ENCODE measurements at regions not wholly inside any gene's neighbourhood (a gene's known extent, or its start where the extent isn't known, plus 50 kb on each side); places are given as distances from the start of the nearest gene placed in this dataset.

GRCh38 chr6:4426968-4427367, 291.6 kb upstream of the ECI2 start:
- peak; percentile 84 for ATAC-seq
- no peak overlapping the region for H3K27ac Mint-ChIP-seq

More at GRCh38 chr6:4426968-4427367, 291.6 kb upstream of the ECI2 start:
- Mint-ChIP-seq H3K4me3 (no peak overlapping the region), H3K4me1 (peaks cover 9% of the 10 kb centered on the region; the same call in 2 of the 3 replicates), H3K27me3 (ENCODE audit: insufficient read depth, low read depth, poor library complexity) (peaks cover 2% of the 10 kb centered on the region), H3K9me3 (peaks cover 22% of the 10 kb centered on the region; the same call in 2 of the 3 replicates), H3K36me3 (ENCODE audit: low read depth) (peaks cover 16% of the 10 kb centered on the region; the same call in 2 of the 3 replicates)
- DNase-seq (ENCODE audit: low spot score) = peak; percentile 61
- TF ChIP-seq CTCF (conservative IDR thresholded peaks at IDR 0.05; ENCODE audit: low read depth in 2 of 2) (no peak), ZNF114 (CRISPR knock-in tag; IDR thresholded peaks at IDR 0.05) (no peak), JUNB (IDR thresholded peaks at IDR 0.05; ENCODE audit: unreplicated experiment) (no peak), EZH2phosphoT487 (IDR thresholded peaks at IDR 0.05; ENCODE audit: unreplicated experiment) (no peak), ETS1 (IDR thresholded peaks at IDR 0.05) (no peak), ZNF462 (CRISPR knock-in tag; IDR thresholded peaks at IDR 0.05) (no peak), EZH2 (IDR thresholded peaks at IDR 0.05; ENCODE audit: low read depth, unreplicated experiment) (no peak), STAT1 (IDR thresholded peaks at IDR 0.05; ENCODE audit: unreplicated experiment) (no peak), NANOG (IDR thresholded peaks at IDR 0.05; ENCODE audit: borderline replicate concordance) (no peak), ZNF331 (CRISPR knock-in tag; IDR thresholded peaks at IDR 0.05; ENCODE audit: low read depth) (no peak)
- no peaks in the 10 kb centered on the region for H4K20me1 ChIP-seq (replicated peaks; ENCODE audit: insufficient read depth)
- H3K4me3 ChIP-seq = no peak overlapping the region
- 0 out of 2 replicates have a peak overlapping the region, but pooled peaks have one; percentile 40 for H3K4me2 ChIP-seq
- no peaks in the 10 kb centered on the region for H3K27me3 ChIP-seq (ENCODE audit: insufficient read depth)
- no peaks in the 10 kb centered on the region; the same call in 1 of the 2 replicates for H3K9me2 ChIP-seq (ENCODE audit: insufficient read depth)
- H3K36me3 ChIP-seq (ENCODE audit: insufficient read depth) = no peaks in the 10 kb centered on the region
- no peak overlapping the region; the same call in 1 of the 2 replicates for H2AFZ ChIP-seq
- H3F3A ChIP-seq (replicated peaks; ENCODE audit: low read depth) = no peaks in the 10 kb centered on the region
- H3K4me1 ChIP-seq (ENCODE audit: insufficient read depth) = peaks cover 5% of the 10 kb centered on the region
- H3K79me2 ChIP-seq (replicated peaks; ENCODE audit: insufficient read depth) = no peaks in the 10 kb centered on the region
- no peak overlapping the region for H3K27ac ChIP-seq (ENCODE audit: low read depth)

Measured in GM23338 (cell line).